ENCODE measurements at regions not wholly inside any gene's neighbourhood (a gene's known extent, or its start where the extent isn't known, plus 50 kb on each side); places are given as distances from the start of the nearest gene placed in this dataset.

- TF ChIP-seq IRF3 (IDR thresholded peaks at IDR 0.05) (no peak), ZNF687 (IDR thresholded peaks at IDR 0.05) (peak; percentile 56), HSF1 (IDR thresholded peaks at IDR 0.05; ENCODE audit: low read depth, low read length) (no peak), ZSCAN29 (IDR thresholded peaks at IDR 0.05) (no peak), HDGF (IDR thresholded peaks at IDR 0.05) (no peak), ATF7 (IDR thresholded peaks at IDR 0.05; ENCODE audit: low read depth) (peak; percentile 88), FOXM1 (IDR thresholded peaks at IDR 0.05; ENCODE audit: low read depth, low read length) (peak; percentile 30; the same call in 1 of the 2 replicates), YY1 (IDR thresholded peaks at IDR 0.05; ENCODE audit: low read depth, low read length) (no peak), ZNF24 (IDR thresholded peaks at IDR 0.05) (peak; percentile 71), NR2C2 (IDR thresholded peaks at IDR 0.05; ENCODE audit: borderline replicate concordance, control insufficient read depth, insufficient read length, low read depth) (no peak), PML (IDR thresholded peaks at IDR 0.05; ENCODE audit: low read length) (0 out of 2 replicates have a peak, but pooled peaks have one; percentile 32), SMARCA5 (IDR thresholded peaks at IDR 0.05) (0 out of 2 replicates have a peak, but pooled peaks have one; percentile 68), USF2 (IDR thresholded peaks at IDR 0.05; ENCODE audit: borderline replicate concordance, low read depth, low read length) (no peak), NFYB (IDR thresholded peaks at IDR 0.05; ENCODE audit: insufficient read depth, low read depth, low read length) (no peak), POU2F2 (IDR thresholded peaks at IDR 0.05; ENCODE audit: borderline replicate concordance, low read depth, low read length) (peak; percentile 85; the same call in 2 of the 3 replicates), KAT2A (conservative IDR thresholded peaks at IDR 0.05; ENCODE audit: control insufficient read depth, low read depth, low read length) (no peak), E4F1 (IDR thresholded peaks at IDR 0.05; ENCODE audit: borderline replicate concordance, partially characterized antibody) (no peak), EED (IDR thresholded peaks at IDR 0.05; ENCODE audit: low read depth) (peak; percentile 67), KLF5 (IDR thresholded peaks at IDR 0.05; ENCODE audit: partially characterized antibody) (no peak), FOS (IDR thresholded peaks at IDR 0.05; ENCODE audit: borderline replicate concordance, extremely low read depth, insufficient read length) (no peak)
These were observed 74.7 kb downstream of the LLPH start (continued) for GRCh38 chr12:66055837-66056319.
